Spinal cord (tissue), 9 donors: ENCODE measurements at regions not wholly inside any gene's neighbourhood (a gene's known extent, or its start where the extent isn't known, plus 50 kb on each side); places are given as distances from the start of the nearest gene placed in this dataset.

Source experiments
- DNase-seq, 6 donors: peaks; one replicate each; pipeline versions ENCODE4 v3.0.0 to v3.0.0-alpha.2; 2013 to 2015; ENCODE audit warnings: low spot score in 6 of 6, low read depth in 4 of 6
- H3K27ac ChIP-seq: one replicate; pipeline ENCODE4 v1.5.1; 2013; ENCODE audit warnings: low read depth, low read length, control low read depth
- H3K27me3 ChIP-seq: one replicate; pipeline ENCODE4 v1.6.1; 2013; ENCODE audit warnings: low read length; ENCODE audit not compliant: control insufficient read depth, insufficient read depth
- H3K36me3 ChIP-seq: one replicate; pipeline ENCODE4 v1.6.1; 2013; ENCODE audit warnings: low read length; ENCODE audit not compliant: control insufficient read depth, insufficient read depth
- H3K4me1 ChIP-seq: one replicate; pipeline ENCODE4 v1.6.1; 2013; ENCODE audit warnings: low read length; ENCODE audit not compliant: control insufficient read depth, insufficient read depth
- H3K4me3 ChIP-seq: one replicate; pipeline ENCODE4 v1.5.1; 2013; ENCODE audit warnings: low read depth, low read length, control low read depth
- H3K9me3 ChIP-seq: one replicate; pipeline ENCODE4 v1.6.1; 2013; ENCODE audit warnings: low read length; ENCODE audit not compliant: control insufficient read depth, insufficient read depth
- WGBS: methylation state at CpG from one replicate; pipeline ENCODE4 v1.1.5; 2013; ENCODE audit warnings: missing lambda C conversion rate; ENCODE audit not compliant: insufficient coverage; 5-methylcytosine and 5-hydroxymethylcytosine counted together
- donor health status: healthy.

DNA sequence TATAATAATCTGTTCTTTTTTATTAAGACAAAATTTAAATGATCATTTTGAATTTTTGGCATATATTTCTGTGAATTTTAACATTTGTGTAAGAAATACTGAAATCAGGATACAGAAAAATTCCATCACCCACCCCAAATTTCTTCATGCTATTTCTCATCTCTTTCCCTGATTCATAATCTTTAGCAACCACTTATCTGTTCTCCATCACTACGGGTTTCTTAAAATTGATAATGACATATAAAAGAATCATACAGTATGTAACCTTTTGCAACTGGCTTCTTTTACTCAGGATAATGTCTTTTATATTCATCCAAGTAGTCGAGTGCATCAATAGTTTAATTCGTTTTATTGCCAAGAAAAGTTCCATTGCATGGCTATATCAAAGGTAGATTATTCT is 1627.0 kb downstream of the PCDH9 start:
- WGBS, result no CpG with 5 or more reads among the region's 3 CpGs
- no peak for DNase-seq
- peaks cover 2% of the 10 kb centered on the region for H3K9me3 ChIP-seq

DNA sequence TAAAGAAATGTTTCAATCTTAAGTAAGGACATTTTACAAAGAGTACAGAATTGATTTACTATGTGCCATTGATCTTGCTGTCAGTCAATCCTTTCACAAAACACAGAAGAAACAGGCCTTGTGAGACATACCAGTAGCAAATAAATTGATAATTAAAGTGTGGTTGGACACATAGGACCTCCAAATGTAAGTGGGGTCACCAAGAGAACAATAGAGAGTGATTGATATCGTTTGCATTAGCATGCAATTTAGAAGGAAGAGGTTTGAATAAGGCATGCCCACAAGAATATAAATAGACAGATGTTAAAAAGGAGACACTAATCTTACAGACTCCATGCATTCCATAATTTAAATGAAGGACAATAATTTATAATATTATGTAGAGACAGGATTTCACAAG is 1628.3 kb downstream of the PCDH9 start:
- no peaks in the 10 kb centered on the region for H3K36me3 ChIP-seq
- no peak overlapping the region for H3K27ac ChIP-seq
- no peaks in the 10 kb centered on the region for H3K27me3 ChIP-seq
- DNase-seq, result peak in 1 of 6 donors; percentile 19
- no peaks in the 10 kb centered on the region for H3K4me1 ChIP-seq
- H3K9me3 ChIP-seq, result peaks cover 2% of the 10 kb centered on the region
- H3K4me3 ChIP-seq, result no peak overlapping the region
- WGBS, result no CpG with 5 or more reads among the region's 1 CpG

More for the DNA sequence above, 1627.0 kb downstream of the PCDH9 start:
- H3K36me3 ChIP-seq, result no peaks in the 10 kb centered on the region
- no peak overlapping the region for H3K27ac ChIP-seq
- H3K4me3 ChIP-seq, result no peak overlapping the region
- no peaks in the 10 kb centered on the region for H3K27me3 ChIP-seq
- H3K4me1 ChIP-seq, result no peaks in the 10 kb centered on the region

DNA sequence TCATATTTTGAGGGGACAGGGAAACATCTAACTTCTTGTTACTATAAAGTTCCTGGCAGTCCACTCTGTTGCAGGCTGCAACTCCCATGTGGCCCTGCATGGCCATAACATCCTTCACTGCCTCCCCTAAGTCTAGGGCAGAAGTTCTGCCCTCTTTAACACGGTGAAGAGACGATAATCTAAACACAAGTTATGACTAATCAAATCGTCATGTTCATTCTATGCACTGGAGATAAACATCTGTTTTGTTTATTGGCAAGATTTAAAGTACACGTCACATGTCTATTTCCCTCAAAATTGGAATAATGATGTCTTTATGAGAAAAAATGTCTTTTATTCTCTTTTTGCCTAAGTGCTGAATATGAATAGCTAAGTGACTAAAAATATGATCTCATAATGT is 1629.4 kb downstream of the PCDH9 start:
- peaks cover 2% of the 10 kb centered on the region for H3K9me3 ChIP-seq
- no peaks in the 10 kb centered on the region for H3K27me3 ChIP-seq
- no peak overlapping the region for H3K4me3 ChIP-seq
- H3K4me1 ChIP-seq, result no peaks in the 10 kb centered on the region
- no peaks in the 10 kb centered on the region for H3K36me3 ChIP-seq
- no peak for DNase-seq
- no peak overlapping the region for H3K27ac ChIP-seq
- WGBS, result no CpG with 5 or more reads among the region's 4 CpGs

DNA sequence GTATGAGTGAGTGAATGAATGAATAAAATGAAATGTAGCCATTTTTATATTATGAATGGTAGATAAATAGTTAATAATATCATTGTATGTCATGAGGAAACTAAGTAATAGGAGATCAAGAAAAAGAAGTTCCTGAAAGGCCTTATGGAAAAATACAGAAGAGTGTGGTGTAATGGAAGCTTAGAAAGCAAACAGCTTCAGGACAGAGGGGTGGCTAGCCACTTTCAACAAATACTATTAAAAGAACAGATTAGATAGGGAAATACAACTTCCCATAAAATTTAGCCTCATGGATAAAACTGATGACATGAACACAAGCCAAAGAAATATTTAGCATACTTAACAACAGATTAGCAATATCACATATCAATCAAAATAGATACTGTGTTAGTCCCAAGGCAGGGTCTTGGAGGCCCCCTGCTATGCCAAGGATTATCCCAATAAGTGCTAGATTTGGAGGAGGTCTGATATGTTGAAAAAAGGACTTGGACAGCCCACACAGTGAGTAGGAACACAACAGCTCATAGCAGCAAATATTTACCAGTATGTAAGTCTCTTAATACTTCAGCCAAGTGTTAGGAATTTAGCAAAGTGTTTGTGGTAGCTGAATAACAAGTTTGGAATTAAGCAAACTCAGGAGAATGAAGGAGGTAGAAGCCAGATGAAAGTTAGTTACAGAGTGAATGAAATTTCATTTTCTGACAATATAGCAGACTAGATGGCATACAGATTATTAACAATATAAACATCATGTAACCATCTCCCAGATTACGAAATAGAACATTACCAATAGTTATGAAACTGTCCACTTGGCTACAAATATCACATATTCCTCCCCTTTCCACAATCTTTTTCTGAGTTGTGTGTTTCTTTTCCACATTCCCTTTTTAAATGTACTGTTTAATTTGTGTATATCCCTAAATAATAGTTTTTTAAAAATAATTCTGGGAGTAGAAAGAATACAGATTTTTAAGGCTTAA is 1632.0 kb downstream of the PCDH9 start:
- no peaks in the 10 kb centered on the region for H3K27me3 ChIP-seq
- H3K4me1 ChIP-seq, result no peaks in the 10 kb centered on the region
- H3K36me3 ChIP-seq, result no peaks in the 10 kb centered on the region
- no CpG with 5 or more reads among the region's 1 CpG for WGBS
- H3K4me3 ChIP-seq, result no peak overlapping the region
- no peak overlapping the region for H3K27ac ChIP-seq
- peaks cover 2% of the 10 kb centered on the region for H3K9me3 ChIP-seq
- DNase-seq, result no peak

DNA sequence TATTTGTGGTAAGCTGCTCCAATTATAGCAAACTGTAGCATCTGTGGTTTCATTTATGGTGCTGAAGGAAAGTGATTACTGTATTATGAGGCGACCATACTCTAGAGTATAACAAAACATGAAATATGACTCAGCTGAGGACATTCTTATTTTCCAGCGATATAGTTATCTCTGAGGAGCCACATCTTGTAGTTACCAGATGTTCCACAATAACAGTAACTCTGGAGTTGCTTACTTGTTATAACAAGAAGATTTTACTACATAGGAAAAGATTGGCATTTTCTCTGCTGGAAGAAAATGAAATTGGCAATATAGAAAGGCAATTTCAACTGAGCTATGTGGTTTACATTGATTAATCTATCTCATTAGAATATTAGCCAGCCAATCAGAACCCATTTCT is 1634.2 kb downstream of the PCDH9 start:
- H3K27me3 ChIP-seq, result no peaks in the 10 kb centered on the region
- no CpG with 5 or more reads among the region's 2 CpGs for WGBS

DNA sequence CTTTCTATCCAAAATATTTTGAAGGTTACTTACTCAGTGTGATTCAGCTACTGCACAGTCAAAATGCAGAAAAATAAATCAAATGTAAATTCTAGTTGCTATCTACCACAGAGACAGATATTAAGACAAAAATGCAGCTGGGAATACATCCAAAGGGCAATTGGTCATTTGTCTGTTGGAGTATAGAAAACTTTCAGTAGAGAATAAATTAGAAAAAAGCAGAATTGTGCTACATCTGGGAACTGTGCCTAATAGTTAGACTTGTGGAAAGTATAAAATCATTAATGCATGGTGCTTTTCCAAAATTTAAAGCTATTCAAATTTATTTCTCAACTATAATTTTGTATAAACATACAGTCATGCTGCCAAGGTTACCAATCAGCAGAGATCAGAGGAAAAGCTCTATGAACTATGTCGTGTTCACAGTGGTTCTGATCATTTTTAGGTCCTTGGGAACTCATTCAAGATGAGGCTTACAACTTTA is 1635.8 kb downstream of the PCDH9 start:
- H3K27ac ChIP-seq, result no peak overlapping the region
- no CpG with 5 or more reads among the region's 1 CpG for WGBS
- H3K4me1 ChIP-seq, result no peaks in the 10 kb centered on the region
- peak in 3 of 6 donors; percentile 23 to 76 (median 73) for DNase-seq
- H3K4me3 ChIP-seq, result no peak overlapping the region
- no peaks in the 10 kb centered on the region for H3K27me3 ChIP-seq
- peaks cover 3% of the 10 kb centered on the region for H3K9me3 ChIP-seq
- H3K36me3 ChIP-seq, result no peaks in the 10 kb centered on the region

More for the DNA sequence above, 1634.2 kb downstream of the PCDH9 start:
- H3K4me3 ChIP-seq, result no peak overlapping the region
- peaks cover 3% of the 10 kb centered on the region for H3K9me3 ChIP-seq
- no peaks in the 10 kb centered on the region for H3K36me3 ChIP-seq
- H3K4me1 ChIP-seq, result no peaks in the 10 kb centered on the region
- H3K27ac ChIP-seq, result no peak overlapping the region
- peak in 1 of 6 donors; percentile 78 for DNase-seq

DNA sequence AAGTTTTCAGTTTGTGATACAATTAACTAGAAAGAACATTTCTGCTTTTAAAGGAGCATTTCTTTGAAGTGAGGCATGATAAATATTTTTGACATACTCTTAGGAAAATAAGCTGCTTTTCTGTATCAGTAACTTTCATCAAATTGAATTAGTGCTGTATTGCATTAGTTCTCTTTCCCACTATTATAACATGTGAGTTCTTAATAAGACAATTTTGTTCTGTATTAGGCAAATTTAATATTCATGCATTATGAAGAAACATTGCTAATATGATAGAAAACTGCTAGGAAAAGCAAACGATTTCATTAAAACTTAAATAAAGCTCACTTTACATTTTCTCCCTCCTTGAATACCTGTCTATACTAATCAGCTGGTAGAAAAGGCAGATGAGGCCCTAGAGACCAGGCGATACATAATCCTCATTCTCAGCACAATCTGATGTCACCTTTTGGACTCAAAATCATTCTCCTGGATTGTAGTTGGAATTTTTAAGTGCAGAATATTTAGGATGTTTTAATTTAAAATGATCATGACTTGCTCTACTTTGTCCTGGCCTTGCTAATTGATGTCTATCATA is 1636.8 kb downstream of the PCDH9 start:
- Histone ChIP-seq H3K9me3 (peaks cover 3% of the 10 kb centered on the region), H3K27ac (no peak overlapping the region), H3K4me3 (no peak overlapping the region), H3K27me3 (no peaks in the 10 kb centered on the region), H3K36me3 (no peaks in the 10 kb centered on the region), H3K4me1 (no peaks in the 10 kb centered on the region)
- peak in 1 of 6 donors; percentile 27 for DNase-seq
- no CpG with 5 or more reads among the region's 2 CpGs for WGBS

DNA sequence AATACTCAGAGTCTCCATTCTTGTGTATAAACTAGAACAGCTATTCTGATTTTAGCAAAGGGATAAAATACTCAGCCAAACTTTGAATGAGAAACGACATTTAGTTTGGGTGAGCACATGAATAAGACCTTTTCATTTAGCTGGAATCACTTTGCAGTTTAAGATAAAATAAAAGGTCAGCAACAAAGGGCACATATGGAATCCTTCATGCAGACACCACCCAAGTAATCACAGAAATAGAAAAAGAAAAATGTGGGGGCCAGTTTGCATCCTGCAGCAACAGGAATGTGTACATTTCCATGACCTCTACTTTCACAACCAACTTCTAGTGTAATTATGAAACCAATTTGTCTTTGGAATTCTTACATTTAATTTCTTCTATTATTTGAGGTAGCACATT is 1637.4 kb downstream of the PCDH9 start:
- H3K4me3 ChIP-seq, result no peak overlapping the region
- DNase-seq, result no peak
- no CpG with 5 or more reads among the region's 1 CpG for WGBS

DNA sequence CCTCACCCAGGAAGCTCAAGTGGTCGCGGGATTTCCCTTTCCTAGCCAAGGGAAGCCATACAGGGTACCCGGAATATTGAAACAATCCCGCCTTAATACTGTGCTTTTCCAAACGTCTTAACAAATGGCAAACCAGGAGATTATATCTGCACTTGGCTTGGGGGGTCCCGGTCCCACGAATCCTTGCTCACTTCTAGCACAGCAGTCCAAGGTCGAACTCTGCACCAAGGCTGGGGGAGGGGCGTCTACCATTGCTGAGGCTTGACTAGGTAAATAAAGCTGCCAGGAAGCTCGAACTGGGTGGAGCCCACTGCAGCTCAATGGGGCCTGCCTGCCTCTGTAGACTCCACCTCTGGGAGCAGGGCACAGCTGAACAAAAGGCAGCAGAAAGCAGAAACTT is 1644.8 kb downstream of the PCDH9 start:
- Histone ChIP-seq H3K27ac (no peak overlapping the region), H3K27me3 (no peaks in the 10 kb centered on the region), H3K4me1 (no peaks in the 10 kb centered on the region), H3K4me3 (no peak overlapping the region), H3K36me3 (no peaks in the 10 kb centered on the region), H3K9me3 (no peaks in the 10 kb centered on the region)
- WGBS, result 98% methylated on average over 10 of the region's 10 CpGs
- no peak for DNase-seq

More for the DNA sequence above, 1637.4 kb downstream of the PCDH9 start:
- Histone ChIP-seq H3K9me3 (peaks cover 3% of the 10 kb centered on the region), H3K27me3 (no peaks in the 10 kb centered on the region), H3K4me1 (no peaks in the 10 kb centered on the region), H3K36me3 (no peaks in the 10 kb centered on the region), H3K27ac (no peak overlapping the region)
